ENCODE measurements at regions not wholly inside any gene's neighbourhood (a gene's known extent, or its start where the extent isn't known, plus 50 kb on each side); places are given as distances from the start of the nearest gene placed in this dataset.
A peak's percentile ranks its signal among the peaks of the same experiment; 100 is the strongest.
"Not testable (repeated sequence)": the region's sequence is repeated elsewhere in the genome, so short reads cannot be mapped to it uniquely, and the experiment has no call there.

- no peak for DNase-seq
- intact Hi-C loops (cut with DNase I) = no loop called here
Observed at GRCh38 chr7:50849991-50850390, 67.3 kb upstream of the GRB10 start.

GRCh38 chr7:50848203-50848602 lies 65.5 kb upstream of the GRB10 start:
- no peak for TF ChIP-seq CTCF (IDR thresholded peaks at IDR 0.05)
- ATAC-seq (no peak), DNase-seq (no peak)
- Histone ChIP-seq H3K9me3 (peaks cover 0 to 6% of the 10 kb centered on the region in 2 donors), H3K4me1 (no peaks in the 10 kb centered on the region), H3K27ac (no peak overlapping the region), H3K27me3 (no peaks in the 10 kb centered on the region), H3K4me3 (no peak overlapping the region), H3K36me3 (no peaks in the 10 kb centered on the region)
- intact Hi-C loops (cut with DNase I) = no loop called here

More at GRCh38 chr7:50849991-50850390, 67.3 kb upstream of the GRB10 start:
- no peak overlapping the region for H3K27ac ChIP-seq
- peaks cover 0 to 6% of the 10 kb centered on the region in 2 donors for H3K9me3 ChIP-seq
- H3K4me3 ChIP-seq = no peak overlapping the region
- no peaks in the 10 kb centered on the region for H3K27me3 ChIP-seq
- no peaks in the 10 kb centered on the region for H3K4me1 ChIP-seq
- ATAC-seq = no peak
- no peaks in the 10 kb centered on the region for H3K36me3 ChIP-seq
- TF ChIP-seq CTCF (IDR thresholded peaks at IDR 0.05) = no peak

GRCh38 chr7:50844861-50845260 lies 62.2 kb upstream of the GRB10 start:
- intact Hi-C loops (cut with DNase I); H3K36me3 ChIP-seq; DNase-seq; H3K27me3 ChIP-seq; ATAC-seq; H3K4me3 ChIP-seq; H3K4me1 ChIP-seq; H3K27ac ChIP-seq; H3K9me3 ChIP-seq: not testable (repeated sequence)

- TF ChIP-seq CTCF (IDR thresholded peaks at IDR 0.05) = no peak
- intact Hi-C loops (cut with DNase I) = no loop called here
Observed at GRCh38 chr7:50842041-50842440, 59.3 kb upstream of the GRB10 start.

GRCh38 chr7:50838675-50839377 lies 56.1 kb upstream of the GRB10 start:
- Histone ChIP-seq H3K36me3 (no peaks in the 10 kb centered on the region), H3K9me3 (no peaks in the 10 kb centered on the region), H3K4me1 (no peaks in the 10 kb centered on the region), H3K4me3 (no peak overlapping the region), H3K27me3 (peaks cover 0 to 2% of the 10 kb centered on the region in 2 donors), H3K27ac (no peak overlapping the region)
- peak; percentile 39 for ATAC-seq
- intact Hi-C loops (cut with DNase I) = no loop called here
- DNase-seq = peak in 1 of 4 donors; percentile 31
- no peak for TF ChIP-seq CTCF (IDR thresholded peaks at IDR 0.05)

More at GRCh38 chr7:50842041-50842440, 59.3 kb upstream of the GRB10 start:
- no peaks in the 10 kb centered on the region for H3K4me1 ChIP-seq
- no peak overlapping the region for H3K4me3 ChIP-seq
- peaks cover 0 to 6% of the 10 kb centered on the region in 2 donors for H3K9me3 ChIP-seq
- no peaks in the 10 kb centered on the region for H3K27me3 ChIP-seq
- DNase-seq (peak in 1 of 4 donors; percentile 36), ATAC-seq (no peak)
- H3K36me3 ChIP-seq = no peaks in the 10 kb centered on the region
- no peak overlapping the region for H3K27ac ChIP-seq

- H3K27ac ChIP-seq = no peak overlapping the region
- DNase-seq = peak in 2 of 4 donors; percentile 75 to 86
- peak; percentile 40 for ATAC-seq
- intact Hi-C loops (cut with DNase I) = no loop called here
- H3K27me3 ChIP-seq = peaks cover 0 to 4% of the 10 kb centered on the region in 2 donors
- H3K9me3 ChIP-seq = no peaks in the 10 kb centered on the region
- H3K4me3 ChIP-seq = no peak overlapping the region
- no peaks in the 10 kb centered on the region for H3K4me1 ChIP-seq
- no peaks in the 10 kb centered on the region for H3K36me3 ChIP-seq
- no peak for TF ChIP-seq CTCF (IDR thresholded peaks at IDR 0.05)
Observed at GRCh38 chr7:50837965-50838364, 55.3 kb upstream of the GRB10 start.
